Loucy (cell line): ENCODE measurements at regions not wholly inside any gene's neighbourhood (a gene's known extent, or its start where the extent isn't known, plus 50 kb on each side); places are given as distances from the start of the nearest gene placed in this dataset.

Experiments
- EZH2phosphoT487 ChIP-seq: fragments of 200-600 bp; IDR thresholded peaks from 2 replicates; pipeline ENCODE4 v1.6.1; 2018; ENCODE audit warnings: antibody characterized with exemption, mild to moderate bottlenecking, moderate library complexity, borderline replicate concordance
- TF ChIP-seq, protein P1 (sequence below): fragments of 200-600 bp; sonication (generic); conservative IDR thresholded peaks from 2 replicates; pipeline ENCODE4 v1.5.1; 2014; ENCODE audit warnings: mild to moderate bottlenecking, antibody characterized with exemption, low read length

DNA sequence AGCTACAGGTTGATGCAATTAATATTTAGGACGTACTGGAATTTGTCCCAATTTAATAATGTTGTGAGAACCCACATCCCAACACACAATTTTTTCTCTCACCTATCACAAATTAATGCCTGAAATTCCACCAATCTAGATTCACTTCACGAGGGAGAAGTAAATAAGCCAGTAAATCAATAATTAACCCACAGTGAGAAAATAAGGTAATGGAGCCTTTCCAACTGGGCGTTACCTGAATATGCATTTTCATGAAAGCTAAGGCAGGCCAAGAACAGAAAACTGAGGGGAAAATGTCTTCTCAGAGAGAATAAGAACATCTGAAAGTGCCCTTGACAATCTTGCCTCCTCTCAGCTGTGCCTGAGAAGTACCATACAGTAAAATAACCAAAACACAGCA is 240.8 kb upstream of the NR5A2 start:
- TF ChIP-seq, protein P1, sequence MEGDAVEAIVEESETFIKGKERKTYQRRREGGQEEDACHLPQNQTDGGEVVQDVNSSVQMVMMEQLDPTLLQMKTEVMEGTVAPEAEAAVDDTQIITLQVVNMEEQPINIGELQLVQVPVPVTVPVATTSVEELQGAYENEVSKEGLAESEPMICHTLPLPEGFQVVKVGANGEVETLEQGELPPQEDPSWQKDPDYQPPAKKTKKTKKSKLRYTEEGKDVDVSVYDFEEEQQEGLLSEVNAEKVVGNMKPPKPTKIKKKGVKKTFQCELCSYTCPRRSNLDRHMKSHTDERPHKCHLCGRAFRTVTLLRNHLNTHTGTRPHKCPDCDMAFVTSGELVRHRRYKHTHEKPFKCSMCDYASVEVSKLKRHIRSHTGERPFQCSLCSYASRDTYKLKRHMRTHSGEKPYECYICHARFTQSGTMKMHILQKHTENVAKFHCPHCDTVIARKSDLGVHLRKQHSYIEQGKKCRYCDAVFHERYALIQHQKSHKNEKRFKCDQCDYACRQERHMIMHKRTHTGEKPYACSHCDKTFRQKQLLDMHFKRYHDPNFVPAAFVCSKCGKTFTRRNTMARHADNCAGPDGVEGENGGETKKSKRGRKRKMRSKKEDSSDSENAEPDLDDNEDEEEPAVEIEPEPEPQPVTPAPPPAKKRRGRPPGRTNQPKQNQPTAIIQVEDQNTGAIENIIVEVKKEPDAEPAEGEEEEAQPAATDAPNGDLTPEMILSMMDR, result no peak
- TF ChIP-seq EZH2phosphoT487, result no peak
